WERI-Rb-1 (cell line): ENCODE measurements at regions not wholly inside any gene's neighbourhood (a gene's known extent, or its start where the extent isn't known, plus 50 kb on each side); places are given as distances from the start of the nearest gene placed in this dataset.

Source experiments
- DNase-seq: peaks from one replicate; pipeline ENCODE4 v3.0.0-alpha.2; 2020
- H3K27ac ChIP-seq: fragments of 250-450 bp; sonication (Bioruptor Pico); 2 replicates; pipeline ENCODE4 v1.5.1; 2020; ENCODE audit warnings: mild to moderate bottlenecking, moderate library complexity
- H3K27me3 ChIP-seq: fragments of 250-450 bp; sonication (Bioruptor Pico); 2 replicates; pipeline ENCODE4 v1.5.1; 2021; ENCODE audit warnings: mild to moderate bottlenecking, low read depth, moderate library complexity; ENCODE audit not compliant: insufficient read depth, severe bottlenecking
- H3K36me3 ChIP-seq: fragments of 250-450 bp; sonication (Bioruptor Pico); 2 replicates; pipeline ENCODE4 v1.5.1; 2020; ENCODE audit warnings: mild to moderate bottlenecking, moderate library complexity
- H3K4me3 ChIP-seq: 2 replicates; pipeline ENCODE4 v1.5.1; 2011; ENCODE audit warnings: low read depth, mild to moderate bottlenecking, control low read depth, low read length
- H3K9me3 ChIP-seq: fragments of 250-450 bp; sonication (Bioruptor Pico); 2 replicates; pipeline ENCODE4 v1.5.1; 2021; ENCODE audit warnings: mild to moderate bottlenecking, moderate library complexity; ENCODE audit not compliant: severe bottlenecking
- CTCF ChIP-seq: IDR thresholded peaks from 2 replicates; pipeline ENCODE4 v1.5.1; 2011; ENCODE audit warnings: low read depth, mild to moderate bottlenecking, control low read depth, inconsistent platforms, low read length

GRCh38 chr7:109391240-109391639 is 821.6 kb downstream of the DNAJB9 start:
- Histone ChIP-seq H3K27me3 (no peaks in the 10 kb centered on the region), H3K36me3 (no peaks in the 10 kb centered on the region), H3K4me3 (no peak overlapping the region), H3K9me3 (no peaks in the 10 kb centered on the region), H3K27ac (no peak overlapping the region)
- no peak for TF ChIP-seq CTCF
- DNase-seq: no peak

GRCh38 chr7:109402107-109402506 is 832.4 kb downstream of the DNAJB9 start:
- no peaks in the 10 kb centered on the region for H3K36me3 ChIP-seq
- no peak overlapping the region for H3K27ac ChIP-seq
- TF ChIP-seq CTCF: no peak
- no peaks in the 10 kb centered on the region for H3K9me3 ChIP-seq
- no peak overlapping the region for H3K4me3 ChIP-seq
- no peaks in the 10 kb centered on the region for H3K27me3 ChIP-seq
- no peak for DNase-seq

GRCh38 chr7:109407756-109408155 is 838.1 kb downstream of the DNAJB9 start:
- no peaks in the 10 kb centered on the region for H3K27me3 ChIP-seq
- DNase-seq: no peak
- H3K36me3 ChIP-seq: no peaks in the 10 kb centered on the region
- H3K9me3 ChIP-seq: no peaks in the 10 kb centered on the region
- no peak overlapping the region for H3K27ac ChIP-seq
- no peak for TF ChIP-seq CTCF
- no peak overlapping the region for H3K4me3 ChIP-seq

- H3K36me3 ChIP-seq: no peaks in the 10 kb centered on the region
- H3K4me3 ChIP-seq: no peak overlapping the region
- H3K27ac ChIP-seq: no peak overlapping the region
These were observed 868.3 kb downstream of the DNAJB9 start for GRCh38 chr7:109437957-109438356.

GRCh38 chr7:109449760-109450159 is 880.1 kb downstream of the DNAJB9 start:
- no peak for TF ChIP-seq CTCF
- Histone ChIP-seq H3K27ac (no peak overlapping the region), H3K36me3 (no peaks in the 10 kb centered on the region), H3K4me3 (no peak overlapping the region), H3K9me3 (peaks cover 4% of the 10 kb centered on the region), H3K27me3 (no peaks in the 10 kb centered on the region)
- DNase-seq: no peak

More at GRCh38 chr7:109437957-109438356, 868.3 kb downstream of the DNAJB9 start:
- no peaks in the 10 kb centered on the region for H3K27me3 ChIP-seq
- no peak for DNase-seq
- TF ChIP-seq CTCF: no peak
- H3K9me3 ChIP-seq: no peaks in the 10 kb centered on the region

GRCh38 chr7:109456116-109456515 is 886.4 kb downstream of the DNAJB9 start:
- TF ChIP-seq CTCF: peak; percentile 33; the same call in 1 of the 2 replicates
- peak; percentile 7 for DNase-seq
- H3K36me3 ChIP-seq: no peaks in the 10 kb centered on the region
- no peak overlapping the region for H3K27ac ChIP-seq
- no peak overlapping the region for H3K4me3 ChIP-seq
- peaks cover 4% of the 10 kb centered on the region for H3K9me3 ChIP-seq
- no peaks in the 10 kb centered on the region for H3K27me3 ChIP-seq
